Glutamatergic neuron (in vitro differentiated cells): ENCODE measurements at regions not wholly inside any gene's neighbourhood (a gene's known extent, or its start where the extent isn't known, plus 50 kb on each side); places are given as distances from the start of the nearest gene placed in this dataset.

Experiments
- DNase-seq: peaks from one replicate; pipeline ENCODE4 v3.0.0; 2022
- H3K27ac Mint-ChIP-seq: one replicate; pipeline ENCODE4 v1.8.0; 2020; ENCODE audit warnings: mild to moderate bottlenecking, mixed read lengths, inconsistent platforms; ENCODE audit not compliant: unreplicated experiment
- H3K27me3 Mint-ChIP-seq: one replicate; pipeline ENCODE4 v1.8.0; 2020; ENCODE audit warnings: mild to moderate bottlenecking, moderate library complexity, mixed read lengths, inconsistent platforms; ENCODE audit not compliant: unreplicated experiment
- H3K36me3 Mint-ChIP-seq: one replicate; pipeline ENCODE4 v1.8.0; 2020; ENCODE audit warnings: mild to moderate bottlenecking, mixed read lengths, inconsistent platforms; ENCODE audit not compliant: unreplicated experiment
- H3K4me1 Mint-ChIP-seq: one replicate; pipeline ENCODE4 v1.8.0; 2020; ENCODE audit warnings: mild to moderate bottlenecking, low read depth, mixed read lengths, inconsistent platforms; ENCODE audit not compliant: unreplicated experiment
- H3K4me3 Mint-ChIP-seq: one replicate; pipeline ENCODE4 v1.8.0; 2020; ENCODE audit warnings: mild to moderate bottlenecking, mixed read lengths, inconsistent platforms; ENCODE audit not compliant: unreplicated experiment
- H3K9me3 Mint-ChIP-seq: one replicate; pipeline ENCODE4 v1.8.0; 2020; ENCODE audit warnings: mild to moderate bottlenecking, moderate library complexity, mixed read lengths, inconsistent platforms; ENCODE audit not compliant: unreplicated experiment
- TF ChIP-seq, protein P1 (sequence below): fragments of 200-600 bp; sonication (generic); IDR thresholded peaks from one replicate; pipeline ENCODE4 v1.5.0; 2021; ENCODE audit not compliant: partially characterized antibody, unreplicated experiment

- TF ChIP-seq, protein P1, sequence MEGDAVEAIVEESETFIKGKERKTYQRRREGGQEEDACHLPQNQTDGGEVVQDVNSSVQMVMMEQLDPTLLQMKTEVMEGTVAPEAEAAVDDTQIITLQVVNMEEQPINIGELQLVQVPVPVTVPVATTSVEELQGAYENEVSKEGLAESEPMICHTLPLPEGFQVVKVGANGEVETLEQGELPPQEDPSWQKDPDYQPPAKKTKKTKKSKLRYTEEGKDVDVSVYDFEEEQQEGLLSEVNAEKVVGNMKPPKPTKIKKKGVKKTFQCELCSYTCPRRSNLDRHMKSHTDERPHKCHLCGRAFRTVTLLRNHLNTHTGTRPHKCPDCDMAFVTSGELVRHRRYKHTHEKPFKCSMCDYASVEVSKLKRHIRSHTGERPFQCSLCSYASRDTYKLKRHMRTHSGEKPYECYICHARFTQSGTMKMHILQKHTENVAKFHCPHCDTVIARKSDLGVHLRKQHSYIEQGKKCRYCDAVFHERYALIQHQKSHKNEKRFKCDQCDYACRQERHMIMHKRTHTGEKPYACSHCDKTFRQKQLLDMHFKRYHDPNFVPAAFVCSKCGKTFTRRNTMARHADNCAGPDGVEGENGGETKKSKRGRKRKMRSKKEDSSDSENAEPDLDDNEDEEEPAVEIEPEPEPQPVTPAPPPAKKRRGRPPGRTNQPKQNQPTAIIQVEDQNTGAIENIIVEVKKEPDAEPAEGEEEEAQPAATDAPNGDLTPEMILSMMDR, result no peak
- H3K27ac Mint-ChIP-seq, result no peak overlapping the region
- H3K4me1 Mint-ChIP-seq, result no peaks in the 10 kb centered on the region
- H3K27me3 Mint-ChIP-seq, result no peaks in the 10 kb centered on the region
- H3K36me3 Mint-ChIP-seq, result no peaks in the 10 kb centered on the region
- no peak for DNase-seq
- no peaks in the 10 kb centered on the region for H3K9me3 Mint-ChIP-seq
- H3K4me3 Mint-ChIP-seq, result no peak overlapping the region
Measured at GRCh38 chr4:156642161-156642560, 329.4 kb downstream of the PDGFC start.

DNA sequence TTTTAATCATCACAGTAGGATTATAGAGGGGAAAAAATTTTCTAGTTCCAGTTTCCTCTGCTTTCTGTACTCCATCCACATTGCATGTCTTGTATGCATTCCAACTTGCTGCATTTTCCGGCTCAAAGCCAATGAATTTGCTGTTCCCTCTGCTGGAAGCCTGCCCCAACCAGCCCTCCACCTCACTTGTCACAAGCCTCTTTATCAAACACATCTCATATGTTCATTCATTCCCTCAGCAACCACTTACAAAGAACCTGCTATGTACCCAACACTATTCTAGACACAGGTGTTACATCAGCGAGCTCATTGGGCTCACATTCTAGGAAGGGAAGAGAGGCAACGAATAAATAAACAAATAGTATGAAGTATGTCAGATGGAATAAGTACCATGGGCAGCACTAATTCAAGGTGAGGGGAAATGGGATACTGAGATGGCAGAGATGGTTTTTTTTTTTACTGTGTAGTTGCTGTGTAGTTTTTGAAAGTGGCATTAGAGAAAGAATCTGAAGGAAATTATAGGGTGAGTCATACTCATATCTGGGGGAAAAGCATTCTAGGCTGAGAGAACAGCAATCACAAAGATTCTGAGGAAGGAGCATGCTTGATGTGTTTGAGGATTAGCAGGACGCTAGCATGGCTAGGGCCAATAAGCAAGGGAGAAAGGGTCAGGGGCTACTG, 332.5 kb downstream of the PDGFC start:
- TF ChIP-seq, protein P1, result no peak
- Mint-ChIP-seq H3K9me3 (no peaks in the 10 kb centered on the region), H3K27ac (no peak overlapping the region), H3K27me3 (no peaks in the 10 kb centered on the region), H3K4me3 (no peak overlapping the region), H3K36me3 (no peaks in the 10 kb centered on the region), H3K4me1 (peaks cover 3% of the 10 kb centered on the region)
- DNase-seq, result no peak

DNA sequence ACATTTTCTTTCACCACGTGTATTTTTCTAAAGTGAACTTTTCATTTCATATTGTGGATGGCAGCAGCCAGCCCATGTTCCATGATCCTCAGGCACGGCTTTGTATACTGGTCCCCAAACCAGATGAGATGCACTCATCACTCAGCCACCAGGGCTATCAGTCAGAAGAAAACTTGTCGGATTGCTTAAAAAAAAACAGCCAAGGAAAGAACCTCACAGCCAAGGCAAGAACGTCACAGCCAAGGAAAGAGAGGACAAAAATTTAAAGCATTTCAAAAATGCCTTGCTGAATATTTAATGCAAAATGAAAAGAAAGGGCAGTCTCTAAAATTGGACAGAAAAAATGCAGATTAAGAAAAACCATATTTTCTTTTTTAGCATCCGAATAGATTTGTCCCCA, 333.3 kb downstream of the PDGFC start:
- Mint-ChIP-seq H3K36me3 (no peaks in the 10 kb centered on the region), H3K27me3 (no peaks in the 10 kb centered on the region), H3K4me1 (peaks cover 3% of the 10 kb centered on the region), H3K27ac (no peak overlapping the region), H3K4me3 (no peak overlapping the region), H3K9me3 (peaks cover 3% of the 10 kb centered on the region)
- TF ChIP-seq, protein P1, result no peak
- no peak for DNase-seq

- H3K4me3 Mint-ChIP-seq, result no peak overlapping the region
- no peak overlapping the region for H3K27ac Mint-ChIP-seq
- H3K36me3 Mint-ChIP-seq, result no peaks in the 10 kb centered on the region
- H3K27me3 Mint-ChIP-seq, result no peaks in the 10 kb centered on the region
- no peak for DNase-seq
- peaks cover 3% of the 10 kb centered on the region for H3K9me3 Mint-ChIP-seq
- TF ChIP-seq, protein P1, result no peak
- H3K4me1 Mint-ChIP-seq, result peaks cover 3% of the 10 kb centered on the region
Measured at GRCh38 chr4:156636381-156636780, 335.2 kb downstream of the PDGFC start.

GRCh38 chr4:156635051-156635450, 336.5 kb downstream of the PDGFC start:
- peaks cover 3% of the 10 kb centered on the region for H3K9me3 Mint-ChIP-seq
- no peak overlapping the region for H3K27ac Mint-ChIP-seq
- H3K4me1 Mint-ChIP-seq, result peaks cover 3% of the 10 kb centered on the region

More at GRCh38 chr4:156635051-156635450, 336.5 kb downstream of the PDGFC start:
- TF ChIP-seq, protein P1, result no peak
- Mint-ChIP-seq H3K27me3 (no peaks in the 10 kb centered on the region), H3K36me3 (peaks cover 9% of the 10 kb centered on the region), H3K4me3 (no peak overlapping the region)
- DNase-seq, result no peak
